ENCODE measurements at regions not wholly inside any gene's neighbourhood (a gene's known extent, or its start where the extent isn't known, plus 50 kb on each side); places are given as distances from the start of the nearest gene placed in this dataset.
A peak's percentile ranks its signal among the peaks of the same experiment; 100 is the strongest.

- intact Hi-C loops (cut with DNase I, micrococcal nuclease) = no loop called here
- DNase-seq (no peak), ATAC-seq (no peak)
- Histone ChIP-seq H3K9me3 (no peaks in the 10 kb centered on the region), H3K4me1 (ENCODE audit: low read depth) (no peaks in the 10 kb centered on the region), H3K4me3 (no peak overlapping the region), H3K36me3 (ENCODE audit: low read depth) (no peaks in the 10 kb centered on the region)
- TF ChIP-seq CTCF (IDR thresholded peaks at IDR 0.05) = no peak
Observed at GRCh38 chr10:131811630-131812403, 89.0 kb upstream of the PPP2R2D start.

- ATAC-seq = no peak
- TF ChIP-seq CTCF (IDR thresholded peaks at IDR 0.05) = no peak
- H3K4me3 ChIP-seq = no peak overlapping the region
- intact Hi-C loops (cut with DNase I, micrococcal nuclease) = no loop called here
- H3K36me3 ChIP-seq (ENCODE audit: low read depth) = no peaks in the 10 kb centered on the region
- H3K9me3 ChIP-seq = no peaks in the 10 kb centered on the region
- peak in 1 of 3 donors; percentile 22 for DNase-seq
- no peaks in the 10 kb centered on the region for H3K4me1 ChIP-seq (ENCODE audit: low read depth)
Observed at GRCh38 chr10:131812736-131813604, 87.8 kb upstream of the PPP2R2D start.

GRCh38 chr10:131814567-131815265, 86.1 kb upstream of the PPP2R2D start:
- H3K9me3 ChIP-seq = no peaks in the 10 kb centered on the region
- no peak overlapping the region for H3K4me3 ChIP-seq
- no peaks in the 10 kb centered on the region for H3K36me3 ChIP-seq (ENCODE audit: low read depth)
- DNase-seq = no peak
- ATAC-seq = no peak
- no peaks in the 10 kb centered on the region for H3K4me1 ChIP-seq (ENCODE audit: low read depth)
- no peak for TF ChIP-seq CTCF (IDR thresholded peaks at IDR 0.05)
- intact Hi-C loops (cut with DNase I, micrococcal nuclease) = no loop called here

GRCh38 chr10:131815266-131816156, 85.3 kb upstream of the PPP2R2D start:
- Histone ChIP-seq H3K4me3 (no peak overlapping the region), H3K9me3 (no peaks in the 10 kb centered on the region), H3K4me1 (ENCODE audit: low read depth) (no peaks in the 10 kb centered on the region), H3K36me3 (ENCODE audit: low read depth) (no peaks in the 10 kb centered on the region)
- peak in 1 of 3 donors; percentile 13 for DNase-seq
- TF ChIP-seq CTCF (IDR thresholded peaks at IDR 0.05) = no peak
- no peak for ATAC-seq
- intact Hi-C loops (cut with DNase I, micrococcal nuclease) = no loop called here

Measured in mucosa of descending colon (tissue), 3 donors.